Inflammatory macrophage treated with lipopolysaccharide for 1 hour (primary cell): ENCODE measurements at regions not wholly inside any gene's neighbourhood (a gene's known extent, or its start where the extent isn't known, plus 50 kb on each side); places are given as distances from the start of the nearest gene placed in this dataset.
"Not testable (repeated sequence)": the region's sequence is repeated elsewhere in the genome, so short reads cannot be mapped to it uniquely, and the experiment has no call there.

Experiments used
- DNase-seq, 2 donors: peaks; one replicate each; pipeline ENCODE4 v3.0.0-alpha.2; 2020 to 2022

DNA sequence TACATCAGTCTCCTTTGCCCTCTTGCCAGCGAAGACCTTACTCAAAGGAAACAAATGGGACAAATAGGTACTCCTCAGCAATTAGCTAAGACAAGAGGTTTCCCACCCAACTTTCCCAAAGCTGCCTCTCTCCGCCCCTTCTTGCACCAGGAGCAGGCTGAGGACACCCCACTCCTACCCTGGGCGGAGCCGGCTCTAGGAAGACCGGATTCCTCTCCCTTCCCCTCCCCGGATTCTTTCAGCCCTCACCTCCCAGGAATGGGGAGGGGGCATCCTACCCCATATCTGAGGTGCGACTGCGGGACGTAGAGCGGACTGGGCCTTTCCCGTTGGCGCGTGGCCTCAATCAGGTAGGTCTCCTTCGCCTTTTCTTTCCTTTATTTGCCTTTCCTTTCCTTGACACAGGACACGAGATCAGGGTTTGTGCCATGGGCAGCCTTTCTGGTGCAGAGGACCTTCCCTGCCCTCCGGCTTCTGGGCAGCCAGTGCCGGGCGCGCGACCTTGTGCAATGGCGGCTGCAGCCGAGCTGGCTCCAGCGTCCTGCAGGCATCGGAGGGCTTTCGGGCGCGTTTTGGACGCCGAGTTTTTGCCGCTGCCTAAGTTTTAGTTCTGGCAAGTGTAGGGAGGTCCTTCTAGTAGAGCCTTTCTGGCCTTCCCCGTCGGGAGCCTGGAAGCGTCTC lies 279.9 kb downstream of the PLS3 start:
- not testable (repeated sequence) for DNase-seq

DNA sequence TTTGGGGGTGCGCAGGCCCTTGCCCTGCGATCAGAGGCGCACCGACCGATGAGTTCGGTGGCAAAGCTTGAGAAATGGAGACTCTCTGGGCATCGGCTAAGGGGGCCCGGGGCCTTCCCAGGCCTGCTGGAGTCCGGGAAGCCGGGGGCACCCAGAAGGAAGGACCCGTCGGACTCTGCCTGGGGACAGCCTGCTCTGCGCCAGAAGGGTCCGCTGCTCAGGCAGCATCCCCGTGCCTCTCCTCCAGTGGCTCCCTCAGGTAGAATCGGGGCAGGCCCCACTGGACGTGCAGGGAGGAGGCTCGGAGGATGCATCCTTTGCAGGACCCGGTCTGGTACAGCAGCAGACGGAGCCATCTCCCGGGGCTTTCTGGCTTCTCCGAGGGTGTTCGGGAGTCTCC lies 290.0 kb downstream of the PLS3 start:
- not testable (repeated sequence) for DNase-seq

DNA sequence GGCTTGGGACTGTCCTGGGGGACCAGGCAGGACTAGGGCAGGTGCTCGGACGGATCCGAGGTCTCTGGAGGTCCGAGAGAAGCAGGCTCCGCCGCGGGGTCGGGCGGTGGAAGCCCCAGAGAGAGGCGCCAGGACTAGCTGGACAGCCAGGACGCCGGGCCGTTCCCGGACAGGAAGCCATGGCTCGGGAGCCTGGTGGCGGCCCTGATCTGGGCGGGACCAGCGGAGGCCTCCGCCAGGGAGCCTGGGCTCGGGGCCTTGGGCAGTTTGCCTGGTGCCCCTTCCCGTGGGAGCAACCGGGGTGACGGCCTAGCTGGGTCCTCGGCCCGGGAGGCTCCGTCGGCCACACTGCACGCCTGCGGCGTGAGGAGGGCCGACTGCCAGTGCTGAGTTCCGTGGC lies 292.3 kb downstream of the PLS3 start:
- DNase-seq: not testable (repeated sequence)

DNA sequence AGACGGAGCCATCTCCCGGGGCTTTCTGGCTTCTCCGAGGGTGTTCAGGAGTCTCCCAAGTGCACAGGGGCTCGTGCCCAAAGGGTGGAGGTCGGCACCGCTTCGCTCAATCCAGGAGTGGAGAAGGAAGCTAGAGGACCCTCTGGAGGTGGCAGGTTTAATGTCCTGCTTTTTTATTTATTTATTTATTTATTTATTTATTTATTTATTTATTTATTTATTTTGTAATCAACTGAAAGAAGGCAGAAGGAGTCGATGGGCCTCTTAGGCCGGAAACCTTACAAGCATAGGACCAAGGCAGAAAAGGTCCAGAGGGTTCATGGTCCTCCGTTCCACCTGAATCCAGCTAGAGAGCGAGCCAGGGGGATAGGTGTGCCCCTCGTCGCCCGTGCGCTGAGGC lies 289.4 kb upstream of the AGTR2 start:
- DNase-seq: not testable (repeated sequence)

DNA sequence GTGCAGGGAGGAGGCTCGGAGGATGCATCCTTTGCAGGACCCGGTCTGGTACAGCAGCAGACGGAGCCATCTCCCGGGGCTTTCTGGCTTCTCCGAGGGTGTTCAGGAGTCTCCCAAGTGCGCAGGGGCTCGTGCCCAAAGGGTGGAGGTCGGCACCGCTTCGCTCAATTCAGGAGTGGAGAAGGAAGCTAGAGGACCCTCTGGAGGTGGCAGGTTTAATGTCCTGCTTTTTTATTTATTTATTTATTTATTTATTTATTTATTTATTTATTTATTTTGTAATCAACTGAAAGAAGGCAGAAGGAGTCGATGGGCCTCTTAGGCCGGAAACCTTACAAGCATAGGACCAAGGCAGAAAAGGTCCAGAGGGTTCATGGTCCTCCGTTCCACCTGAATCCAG lies 286.4 kb upstream of the AGTR2 start:
- not testable (repeated sequence) for DNase-seq

DNA sequence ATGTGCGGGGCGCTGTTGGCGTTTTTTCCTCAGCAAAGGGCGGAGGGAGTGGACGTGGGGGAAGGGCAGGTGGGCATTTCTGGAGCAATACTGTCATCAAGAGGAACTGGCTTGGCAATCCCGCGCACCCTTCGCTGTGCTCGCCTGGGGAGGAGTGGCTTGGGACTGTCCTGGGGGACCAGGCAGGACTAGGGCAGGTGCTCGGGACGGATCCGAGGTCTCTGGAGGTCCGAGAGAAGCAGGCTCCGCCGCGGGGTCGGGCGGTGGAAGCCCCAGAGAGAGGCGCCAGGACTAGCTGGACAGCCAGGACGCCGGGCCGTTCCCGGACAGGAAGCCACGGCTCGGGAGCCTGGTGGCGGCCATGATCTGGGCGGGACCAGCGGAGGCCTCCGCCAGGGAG lies 282.5 kb upstream of the AGTR2 start:
- not testable (repeated sequence) for DNase-seq

DNA sequence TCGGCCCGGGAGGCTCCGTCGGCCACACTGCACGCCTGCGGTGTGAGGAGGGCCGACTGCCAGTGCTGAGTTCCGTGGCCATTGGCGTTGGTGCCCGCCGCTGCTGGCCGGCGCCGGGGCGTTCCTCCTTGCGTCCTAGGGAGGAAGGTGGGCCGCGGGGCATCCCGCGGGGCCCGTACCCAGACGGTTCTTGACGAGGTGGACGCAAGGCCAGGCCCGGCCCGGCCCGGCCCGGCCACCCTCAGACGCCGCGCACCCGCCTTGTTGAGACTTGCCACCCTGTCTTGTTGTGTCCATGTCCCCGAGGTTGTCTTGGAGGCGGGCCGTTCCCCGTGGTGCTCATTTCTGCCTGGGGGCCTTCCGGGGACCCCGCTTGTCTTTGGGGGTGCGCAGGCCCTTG lies 282.0 kb upstream of the AGTR2 start:
- not testable (repeated sequence) for DNase-seq

DNA sequence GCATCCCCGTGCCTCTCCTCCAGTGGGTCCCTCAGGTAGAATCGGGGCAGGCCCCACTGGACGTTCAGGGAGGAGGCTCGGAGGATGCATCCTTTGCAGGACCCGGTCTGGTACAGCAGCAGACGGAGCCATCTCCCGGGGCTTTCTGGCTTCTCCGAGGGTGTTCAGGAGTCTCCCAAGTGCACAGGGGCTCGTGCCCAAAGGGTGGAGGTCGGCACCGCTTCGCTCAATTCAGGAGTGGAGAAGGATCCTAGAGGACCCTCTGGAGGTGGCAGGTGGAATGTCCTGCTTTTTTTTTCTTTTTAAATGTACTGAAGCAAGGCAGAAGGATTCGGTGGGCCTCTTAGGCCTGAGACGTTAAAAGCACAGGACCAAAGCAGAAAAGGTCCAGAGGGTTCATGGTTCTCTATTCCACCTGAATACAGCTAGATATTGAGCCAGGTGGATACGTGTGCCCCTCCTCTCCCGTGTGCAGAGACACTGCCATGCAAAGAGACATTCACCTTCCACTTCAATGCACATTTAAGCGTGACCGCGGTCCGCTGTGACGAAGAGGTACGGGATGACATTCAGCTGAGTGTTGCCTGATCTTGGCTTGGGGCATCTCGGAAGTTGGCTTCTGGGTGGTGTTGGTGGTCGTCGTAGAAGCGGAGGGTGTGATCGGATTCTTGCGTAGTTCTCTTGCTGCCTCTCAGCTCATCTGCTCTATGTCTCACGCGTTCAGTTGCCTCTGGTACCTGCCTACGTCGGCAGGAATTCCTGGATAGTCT lies 281.2 kb upstream of the AGTR2 start:
- DNase-seq: no peak

DNA sequence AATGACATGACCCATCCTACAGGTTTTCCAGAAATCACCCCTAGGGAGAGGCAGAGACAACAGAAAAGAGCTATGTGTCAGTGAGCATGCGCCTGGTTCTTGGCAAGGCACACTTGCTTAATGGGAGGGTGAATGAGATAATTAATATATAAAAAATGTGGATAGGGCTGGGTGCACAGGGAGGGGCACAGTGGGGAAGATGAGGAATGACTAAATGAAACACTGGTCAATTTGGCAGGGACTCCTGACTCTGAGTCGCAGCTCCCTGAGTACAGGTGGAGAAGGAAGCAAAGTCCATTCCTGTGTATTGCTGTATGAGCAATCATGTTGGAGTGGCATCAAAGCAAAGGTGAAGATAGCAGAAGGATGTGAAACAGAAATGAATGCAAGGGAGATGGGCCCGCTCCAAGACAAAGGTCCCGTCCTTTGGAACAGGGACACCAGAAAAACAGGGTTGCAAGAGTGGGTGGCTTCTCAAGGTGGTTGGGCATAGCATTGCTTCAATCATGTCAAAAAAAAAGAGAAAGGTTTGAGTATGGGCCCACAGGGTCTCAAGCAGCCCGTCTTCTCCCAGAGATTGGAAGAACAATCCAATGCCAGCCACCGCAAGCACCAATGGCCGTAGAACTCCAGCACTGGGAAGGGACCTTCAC lies 278.4 kb upstream of the AGTR2 start:
- no peak for DNase-seq

DNA sequence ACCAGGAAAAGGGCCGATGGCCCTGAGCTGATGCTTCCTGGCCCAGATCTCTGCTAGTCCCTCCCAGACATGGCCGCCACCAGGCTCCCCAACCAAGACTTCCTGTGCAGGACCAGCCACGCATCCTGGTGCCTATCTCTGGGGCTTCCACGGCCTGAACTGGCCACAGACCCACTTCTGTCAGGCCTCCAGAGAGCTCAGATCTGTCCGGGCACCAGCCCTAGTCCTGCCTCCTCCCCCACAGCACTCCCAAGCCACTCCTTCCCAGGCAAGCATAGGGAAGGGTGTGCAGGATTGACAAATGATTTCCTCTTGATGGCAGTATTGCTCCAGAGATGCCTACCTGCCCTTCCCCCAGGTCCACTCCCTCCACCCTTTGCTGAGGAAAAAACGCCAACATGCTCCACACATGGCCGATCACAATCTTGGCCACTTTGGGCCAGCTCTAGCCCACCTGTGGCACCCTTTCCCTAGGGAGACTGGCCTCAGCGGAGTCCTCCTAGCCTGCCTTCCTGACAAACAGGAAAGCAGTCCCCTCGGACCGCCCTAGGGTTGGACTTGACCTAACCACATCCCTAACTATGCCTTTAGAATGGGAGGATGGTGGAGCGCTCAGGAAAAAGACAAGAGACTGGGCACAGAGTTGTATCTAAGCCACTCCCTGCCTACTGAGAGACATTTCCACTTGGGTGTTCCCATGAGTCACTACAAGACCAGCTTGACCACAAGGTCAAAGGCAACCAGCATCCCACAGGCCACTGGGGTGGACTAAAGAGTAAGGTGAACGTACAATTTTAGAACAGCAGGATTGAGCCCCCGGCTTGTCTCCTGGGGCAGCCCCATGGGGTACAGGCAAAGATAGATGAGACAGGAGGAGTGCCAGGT lies 277.5 kb upstream of the AGTR2 start:
- DNase-seq: no peak

DNA sequence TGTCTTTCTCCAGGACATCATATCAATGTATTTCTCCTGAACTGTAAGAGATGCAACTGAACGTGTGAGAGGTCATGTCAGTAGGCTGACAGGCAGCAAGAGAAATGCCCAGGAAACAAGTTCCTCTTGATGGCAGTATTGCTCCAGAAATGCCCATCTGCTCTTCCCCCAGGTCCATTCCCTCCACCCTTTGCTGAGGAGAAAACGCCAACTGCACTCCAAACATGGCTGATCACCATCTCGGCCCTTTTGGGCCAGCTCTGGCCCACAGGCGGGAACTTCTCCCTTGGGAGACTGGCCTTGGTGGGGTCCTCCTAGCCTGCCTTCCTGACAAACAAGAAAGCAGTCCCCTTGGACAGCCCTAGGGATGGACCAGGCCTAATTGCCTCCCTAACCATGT lies 276.5 kb upstream of the AGTR2 start:
- DNase-seq: no peak

DNA sequence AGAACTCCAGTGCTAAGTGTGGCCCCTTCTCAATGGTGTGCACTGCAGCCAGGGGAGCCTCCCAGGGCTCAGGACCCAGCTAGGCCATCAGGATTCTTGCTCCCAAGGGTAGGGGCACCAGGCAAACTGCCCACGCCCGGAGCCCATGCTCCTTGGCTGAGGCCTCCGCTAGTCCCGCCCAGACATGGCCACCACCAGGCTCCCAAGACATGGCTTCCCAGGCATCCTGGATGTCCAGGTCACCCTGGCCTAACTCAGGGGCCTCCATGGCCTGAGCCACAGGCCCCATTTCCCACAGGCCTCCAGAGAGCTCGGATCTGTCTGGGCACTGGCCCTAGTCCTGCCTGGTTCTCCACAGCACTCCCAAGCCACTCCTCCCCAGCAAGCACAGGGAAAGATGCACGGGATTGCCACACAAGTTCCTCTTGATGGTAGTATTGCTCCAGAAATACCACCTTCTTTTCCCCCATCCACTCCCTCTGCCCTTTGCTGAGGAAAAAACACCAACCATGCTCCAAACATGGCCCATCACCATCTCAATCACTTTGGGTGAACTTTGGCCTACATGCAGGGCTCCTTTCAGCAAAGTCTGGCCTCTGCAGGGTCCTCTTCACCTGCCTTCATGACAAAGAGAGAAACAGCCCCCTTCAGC lies 274.7 kb upstream of the AGTR2 start:
- DNase-seq: no peak

DNA sequence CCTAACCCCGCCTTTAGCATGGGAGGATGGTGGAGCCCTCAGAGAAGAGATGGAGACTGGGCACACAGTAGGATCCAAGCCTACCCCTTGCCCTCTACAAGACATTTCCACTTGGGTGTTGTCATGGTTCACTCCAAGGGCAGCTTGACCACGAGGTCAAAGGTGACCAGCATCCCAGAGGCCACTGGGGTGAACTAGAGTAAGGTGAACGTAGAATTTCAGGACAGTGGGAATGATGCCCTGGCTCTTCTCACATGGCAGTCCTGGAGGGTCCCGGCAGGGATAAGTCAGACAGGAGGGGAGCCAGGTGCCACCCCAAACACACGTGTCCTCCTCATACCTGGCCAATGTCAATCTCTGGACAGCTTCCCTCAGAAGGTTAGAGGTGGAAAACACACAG lies 274.2 kb upstream of the AGTR2 start:
- DNase-seq: no peak

DNA sequence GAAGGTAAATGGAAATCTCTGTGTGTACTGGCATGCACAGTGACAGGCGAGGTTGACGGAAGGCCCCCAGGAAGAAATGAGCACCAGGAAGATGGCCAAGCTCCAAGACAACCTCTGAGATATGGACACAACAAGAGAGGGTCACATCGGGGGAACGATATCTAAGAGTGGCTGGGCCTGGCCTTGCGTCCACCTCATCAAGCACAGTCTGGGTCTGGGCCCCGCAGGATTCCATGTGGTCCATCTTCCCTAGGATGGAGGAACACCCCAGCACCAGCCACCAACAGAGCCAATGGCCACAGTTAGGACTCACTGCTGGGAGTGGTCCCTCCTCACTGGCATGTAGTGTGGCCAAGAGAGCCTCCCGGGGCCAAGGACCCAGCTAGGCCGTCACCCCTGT lies 272.6 kb upstream of the AGTR2 start:
- no peak for DNase-seq

DNA sequence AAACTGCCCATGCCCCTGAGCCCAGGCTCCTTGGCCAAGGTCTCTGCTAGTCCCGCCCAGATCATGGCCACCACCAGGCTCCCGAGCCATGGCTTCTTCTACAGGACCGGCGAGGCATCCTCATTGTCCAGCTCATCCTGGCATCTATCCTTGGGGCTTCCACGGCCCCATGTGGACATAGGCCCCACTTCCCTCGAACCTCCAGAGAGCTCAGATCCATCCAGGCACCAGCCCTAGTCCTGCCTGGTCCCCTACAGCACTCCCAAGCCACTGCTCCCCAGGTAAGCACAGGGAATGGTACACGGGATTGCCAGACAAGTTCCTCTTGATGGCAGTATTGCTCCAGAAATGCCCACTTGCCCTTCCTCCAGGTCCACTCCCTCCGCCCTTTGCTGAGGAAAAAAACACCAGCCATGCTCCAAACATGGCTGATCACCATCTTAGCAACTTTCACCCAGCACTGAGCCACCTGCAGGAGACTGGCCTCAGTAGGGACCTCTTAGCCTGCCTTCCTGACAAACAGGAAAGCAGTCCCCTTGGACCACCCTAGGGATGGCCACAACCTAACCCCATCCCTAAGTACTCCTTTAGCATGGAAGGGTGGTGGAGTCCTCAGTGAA lies 272.1 kb upstream of the AGTR2 start:
- DNase-seq: peak in 1 of 2 donors; percentile 21

DNA sequence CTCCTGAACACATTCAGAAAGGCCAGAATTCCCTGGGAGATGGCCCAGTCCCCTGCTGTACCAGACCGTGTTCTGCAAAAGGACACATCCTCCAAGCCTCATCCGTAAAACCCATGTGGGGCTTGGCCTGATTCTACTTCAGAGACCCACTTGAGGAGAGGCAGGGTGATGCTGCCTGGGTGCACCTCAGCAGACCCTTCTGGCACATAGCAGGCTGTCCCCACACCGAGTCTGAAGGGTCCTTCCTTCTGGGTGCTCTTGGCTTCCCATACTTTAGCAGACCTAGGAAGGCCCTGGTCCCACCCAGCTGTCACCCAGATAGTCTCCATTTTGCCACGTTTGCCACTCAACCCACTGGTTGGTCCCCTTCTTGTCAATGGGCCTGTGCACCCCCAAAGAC lies 270.1 kb upstream of the AGTR2 start:
- no peak for DNase-seq

DNA sequence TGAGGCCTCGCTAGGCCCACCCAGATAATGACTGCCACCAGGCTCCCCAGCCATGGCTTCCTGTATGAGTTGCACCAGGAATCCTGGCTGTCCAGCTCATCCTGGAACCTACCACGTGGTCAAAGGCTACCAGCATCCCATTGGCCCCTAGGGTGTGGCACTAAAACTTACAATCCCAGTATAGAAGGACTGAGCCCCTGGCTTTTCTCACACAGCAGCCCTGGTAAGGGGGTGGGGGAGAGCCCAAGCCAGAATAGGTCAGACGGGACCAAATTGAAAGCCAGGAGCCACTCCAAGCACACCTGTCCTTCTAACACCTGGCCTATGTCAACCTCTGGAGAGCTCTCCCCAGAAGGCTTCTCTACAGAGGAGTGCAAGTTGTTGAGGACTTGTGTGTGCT lies 269.3 kb upstream of the AGTR2 start:
- no peak for DNase-seq

DNA sequence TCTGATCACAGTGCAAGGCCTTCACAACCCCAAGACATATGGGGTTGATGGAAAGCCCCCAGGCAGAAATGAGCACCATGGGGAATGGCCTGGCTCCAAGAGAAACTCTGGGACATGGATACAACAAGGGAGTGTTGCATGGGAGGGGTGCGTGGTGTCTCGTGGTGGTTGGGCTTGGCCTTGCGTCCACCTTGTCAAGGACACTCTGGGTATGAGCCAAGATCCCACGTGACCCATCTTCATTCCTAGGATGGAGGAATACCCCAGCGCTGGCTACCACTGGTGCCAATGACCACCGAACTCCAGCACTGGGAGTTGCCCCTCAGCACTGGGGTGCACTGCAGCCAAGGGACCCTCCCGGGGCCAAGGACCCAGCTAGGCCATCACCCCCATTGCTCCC lies 267.5 kb upstream of the AGTR2 start:
- no peak for DNase-seq

DNA sequence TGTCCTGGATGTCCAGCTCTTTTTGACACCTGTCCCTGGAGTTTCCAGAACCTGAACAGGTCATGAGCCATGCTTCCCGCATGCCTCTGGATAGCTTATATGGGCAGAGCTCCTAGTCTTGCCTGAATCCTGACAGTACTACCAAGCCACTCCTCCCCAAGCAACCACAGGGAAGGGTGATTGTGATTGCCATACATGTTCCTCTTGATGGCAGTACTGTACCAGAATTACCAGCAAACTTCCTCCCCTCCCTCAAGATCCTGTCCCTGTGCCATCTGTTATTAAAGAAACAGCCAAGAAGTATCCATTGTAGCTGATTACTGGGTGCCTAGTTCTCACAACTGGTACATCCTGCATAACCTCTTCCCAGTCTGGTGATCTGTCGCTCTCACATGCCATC lies 264.3 kb upstream of the AGTR2 start:
- DNase-seq: no peak

DNA sequence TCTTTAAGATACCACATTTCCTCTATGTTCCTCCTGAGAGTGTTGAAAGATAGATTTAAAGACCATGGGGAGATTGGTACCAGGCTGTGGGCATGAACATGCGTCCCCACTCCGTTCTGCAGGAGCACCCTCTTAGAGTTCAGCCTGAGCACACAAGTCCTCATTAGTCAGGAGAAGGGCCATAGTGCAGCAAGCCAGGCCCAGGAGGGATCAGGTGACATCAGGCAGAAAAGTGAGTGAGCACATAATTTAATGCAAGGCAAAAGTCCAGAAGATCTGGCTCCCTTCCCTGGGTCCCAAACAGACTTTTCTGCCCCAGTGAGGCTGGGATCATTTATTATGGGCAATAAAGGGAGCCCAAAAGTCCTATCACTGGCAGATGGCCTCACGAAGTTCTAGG lies 263.7 kb upstream of the AGTR2 start:
- DNase-seq: no peak

DNA sequence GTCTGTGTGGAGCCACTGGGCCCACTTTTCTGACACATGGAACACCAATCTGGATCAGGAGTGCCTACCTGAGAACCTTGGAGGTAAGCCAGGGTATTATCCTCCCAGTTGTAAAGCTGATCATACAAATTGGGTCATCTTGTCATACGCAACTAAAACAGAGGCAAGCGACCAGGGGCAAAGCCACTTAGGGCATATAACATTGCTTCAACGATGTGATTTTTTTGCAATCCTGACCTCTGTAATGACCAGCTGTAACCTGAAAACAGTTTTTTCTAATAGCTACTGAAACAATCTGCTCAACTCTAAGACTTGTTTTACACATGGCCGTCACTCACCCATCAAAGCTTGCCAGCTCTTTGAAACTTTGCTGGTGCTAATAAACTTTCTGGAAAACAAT lies 261.5 kb upstream of the AGTR2 start:
- no peak for DNase-seq

DNA sequence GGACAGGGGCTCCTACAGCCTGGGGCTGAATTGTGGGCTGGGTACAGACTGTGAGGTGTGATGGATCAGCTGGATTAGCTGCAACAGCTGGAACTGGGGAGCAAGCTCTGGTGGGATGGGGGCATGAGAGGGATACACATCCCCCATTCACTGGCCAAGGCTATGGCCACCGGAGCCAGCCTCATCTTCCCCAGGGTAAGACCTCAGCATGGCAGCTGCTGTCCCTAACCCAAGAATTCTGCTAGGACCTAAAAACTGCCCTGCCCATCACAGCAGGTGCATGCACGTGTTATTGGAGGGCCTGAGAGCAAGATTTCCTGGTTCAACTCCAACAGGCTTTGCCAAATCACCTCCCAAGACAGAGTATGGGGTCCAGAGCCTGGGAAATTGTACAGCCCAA lies 258.6 kb upstream of the AGTR2 start:
- DNase-seq: no peak
